HL-60 (cell line): ENCODE measurements at regions not wholly inside any gene's neighbourhood (a gene's known extent, or its start where the extent isn't known, plus 50 kb on each side); places are given as distances from the start of the nearest gene placed in this dataset.

ENCODE experiments used
- DNase-seq, 2 experiments: peaks; one replicate each; pipeline ENCODE4 v3.0.0-alpha.2; 2010 to 2020; ENCODE audit warnings: low read depth in 1 of 2, low spot score in 1 of 2
- H3K27ac ChIP-seq: fragments of 250-450 bp; sonication (Bioruptor Pico); replicated peaks from 2 replicates; pipeline ENCODE4 v1.5.1; 2020; ENCODE audit warnings: mild to moderate bottlenecking, moderate library complexity
- H3K27me3 ChIP-seq: fragments of 250-450 bp; sonication (Bioruptor Pico); 2 replicates; pipeline ENCODE4 v1.5.1; 2021; ENCODE audit warnings: mild to moderate bottlenecking, moderate library complexity; ENCODE audit not compliant: insufficient read depth, poor library complexity, severe bottlenecking
- H3K4me3 ChIP-seq: replicated peaks from 2 replicates; pipeline ENCODE4 v1.5.1; 2011; ENCODE audit warnings: mild to moderate bottlenecking, control low read depth, low read length; ENCODE audit not compliant: insufficient read depth
- GABPA ChIP-seq: IDR thresholded peaks from 2 replicates; pipeline ENCODE4 v1.6.1; 2012; ENCODE audit warnings: low read depth
- POLR2AphosphoS5 ChIP-seq: IDR thresholded peaks from 2 replicates; pipeline ENCODE4 v1.6.1; 2012; ENCODE audit warnings: low read depth
- SPI1 ChIP-seq: IDR thresholded peaks from 2 replicates; pipeline ENCODE4 v1.6.1; 2012; ENCODE audit warnings: low read depth, mild to moderate bottlenecking, borderline replicate concordance
- TF ChIP-seq, protein P1 (sequence below): IDR thresholded peaks from one replicate; pipeline ENCODE4 v1.5.1; 2011; ENCODE audit warnings: low read length, control low read depth, inconsistent platforms; ENCODE audit not compliant: insufficient read depth
- TF ChIP-seq, protein P2 (sequence below): IDR thresholded peaks from 2 replicates; pipeline ENCODE4 v1.6.1; 2012; ENCODE audit warnings: low read depth; ENCODE audit not compliant: insufficient replicate concordance

DNA sequence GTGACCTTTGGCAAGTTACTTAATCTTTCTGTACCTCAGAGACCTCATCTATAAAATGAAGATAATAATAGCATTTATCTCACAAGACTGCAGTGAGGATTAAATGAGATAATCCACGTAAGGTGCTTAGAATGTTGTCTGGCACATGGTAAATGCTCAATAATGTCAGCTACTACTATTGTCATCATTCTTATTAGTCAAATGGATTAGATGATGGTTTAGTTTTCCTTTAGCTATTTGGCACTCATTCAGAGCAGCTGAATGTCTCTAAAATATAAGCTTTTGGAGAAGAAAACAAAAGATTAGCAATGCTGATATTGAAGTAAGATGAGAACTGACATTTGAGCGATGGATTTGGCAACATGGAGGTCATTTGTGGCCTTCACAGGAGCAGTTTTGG is 125.1 kb downstream of the AQP4 start:
- DNase-seq = no peak
- no peaks in the 10 kb centered on the region for H3K27me3 ChIP-seq
- no peak overlapping the region for H3K4me3 ChIP-seq
- no peak overlapping the region for H3K27ac ChIP-seq
- TF ChIP-seq, protein P1, sequence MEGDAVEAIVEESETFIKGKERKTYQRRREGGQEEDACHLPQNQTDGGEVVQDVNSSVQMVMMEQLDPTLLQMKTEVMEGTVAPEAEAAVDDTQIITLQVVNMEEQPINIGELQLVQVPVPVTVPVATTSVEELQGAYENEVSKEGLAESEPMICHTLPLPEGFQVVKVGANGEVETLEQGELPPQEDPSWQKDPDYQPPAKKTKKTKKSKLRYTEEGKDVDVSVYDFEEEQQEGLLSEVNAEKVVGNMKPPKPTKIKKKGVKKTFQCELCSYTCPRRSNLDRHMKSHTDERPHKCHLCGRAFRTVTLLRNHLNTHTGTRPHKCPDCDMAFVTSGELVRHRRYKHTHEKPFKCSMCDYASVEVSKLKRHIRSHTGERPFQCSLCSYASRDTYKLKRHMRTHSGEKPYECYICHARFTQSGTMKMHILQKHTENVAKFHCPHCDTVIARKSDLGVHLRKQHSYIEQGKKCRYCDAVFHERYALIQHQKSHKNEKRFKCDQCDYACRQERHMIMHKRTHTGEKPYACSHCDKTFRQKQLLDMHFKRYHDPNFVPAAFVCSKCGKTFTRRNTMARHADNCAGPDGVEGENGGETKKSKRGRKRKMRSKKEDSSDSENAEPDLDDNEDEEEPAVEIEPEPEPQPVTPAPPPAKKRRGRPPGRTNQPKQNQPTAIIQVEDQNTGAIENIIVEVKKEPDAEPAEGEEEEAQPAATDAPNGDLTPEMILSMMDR = no peak
- TF ChIP-seq, protein P2, sequence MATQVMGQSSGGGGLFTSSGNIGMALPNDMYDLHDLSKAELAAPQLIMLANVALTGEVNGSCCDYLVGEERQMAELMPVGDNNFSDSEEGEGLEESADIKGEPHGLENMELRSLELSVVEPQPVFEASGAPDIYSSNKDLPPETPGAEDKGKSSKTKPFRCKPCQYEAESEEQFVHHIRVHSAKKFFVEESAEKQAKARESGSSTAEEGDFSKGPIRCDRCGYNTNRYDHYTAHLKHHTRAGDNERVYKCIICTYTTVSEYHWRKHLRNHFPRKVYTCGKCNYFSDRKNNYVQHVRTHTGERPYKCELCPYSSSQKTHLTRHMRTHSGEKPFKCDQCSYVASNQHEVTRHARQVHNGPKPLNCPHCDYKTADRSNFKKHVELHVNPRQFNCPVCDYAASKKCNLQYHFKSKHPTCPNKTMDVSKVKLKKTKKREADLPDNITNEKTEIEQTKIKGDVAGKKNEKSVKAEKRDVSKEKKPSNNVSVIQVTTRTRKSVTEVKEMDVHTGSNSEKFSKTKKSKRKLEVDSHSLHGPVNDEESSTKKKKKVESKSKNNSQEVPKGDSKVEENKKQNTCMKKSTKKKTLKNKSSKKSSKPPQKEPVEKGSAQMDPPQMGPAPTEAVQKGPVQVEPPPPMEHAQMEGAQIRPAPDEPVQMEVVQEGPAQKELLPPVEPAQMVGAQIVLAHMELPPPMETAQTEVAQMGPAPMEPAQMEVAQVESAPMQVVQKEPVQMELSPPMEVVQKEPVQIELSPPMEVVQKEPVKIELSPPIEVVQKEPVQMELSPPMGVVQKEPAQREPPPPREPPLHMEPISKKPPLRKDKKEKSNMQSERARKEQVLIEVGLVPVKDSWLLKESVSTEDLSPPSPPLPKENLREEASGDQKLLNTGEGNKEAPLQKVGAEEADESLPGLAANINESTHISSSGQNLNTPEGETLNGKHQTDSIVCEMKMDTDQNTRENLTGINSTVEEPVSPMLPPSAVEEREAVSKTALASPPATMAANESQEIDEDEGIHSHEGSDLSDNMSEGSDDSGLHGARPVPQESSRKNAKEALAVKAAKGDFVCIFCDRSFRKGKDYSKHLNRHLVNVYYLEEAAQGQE = no peak
- TF ChIP-seq POLR2AphosphoS5 = no peak
- TF ChIP-seq SPI1 = no peak
- no peak for TF ChIP-seq GABPA

DNA sequence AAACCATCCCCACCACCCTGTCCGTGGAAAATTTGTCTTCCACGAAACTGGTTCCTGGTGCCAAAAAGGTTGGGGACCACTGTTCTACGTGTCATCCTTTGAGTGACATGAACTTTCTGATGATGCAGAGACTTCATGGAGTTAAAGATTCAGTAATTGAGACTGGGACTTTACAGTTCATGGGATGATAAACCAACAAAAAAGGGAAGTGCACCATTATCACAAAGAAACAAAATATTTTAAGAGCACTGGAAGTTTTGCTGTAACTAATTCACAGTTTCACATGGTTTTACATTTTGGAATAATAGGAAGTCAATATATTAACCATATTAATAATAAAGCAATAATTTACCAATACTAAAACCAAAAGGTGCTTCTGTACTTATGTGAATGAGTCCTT is 126.8 kb downstream of the AQP4 start:
- TF ChIP-seq, protein P1 = no peak
- TF ChIP-seq SPI1 = peak; percentile 91
- DNase-seq = no peak
- no peak overlapping the region for H3K4me3 ChIP-seq
- no peaks in the 10 kb centered on the region for H3K27me3 ChIP-seq
- no peak overlapping the region for H3K27ac ChIP-seq

DNA sequence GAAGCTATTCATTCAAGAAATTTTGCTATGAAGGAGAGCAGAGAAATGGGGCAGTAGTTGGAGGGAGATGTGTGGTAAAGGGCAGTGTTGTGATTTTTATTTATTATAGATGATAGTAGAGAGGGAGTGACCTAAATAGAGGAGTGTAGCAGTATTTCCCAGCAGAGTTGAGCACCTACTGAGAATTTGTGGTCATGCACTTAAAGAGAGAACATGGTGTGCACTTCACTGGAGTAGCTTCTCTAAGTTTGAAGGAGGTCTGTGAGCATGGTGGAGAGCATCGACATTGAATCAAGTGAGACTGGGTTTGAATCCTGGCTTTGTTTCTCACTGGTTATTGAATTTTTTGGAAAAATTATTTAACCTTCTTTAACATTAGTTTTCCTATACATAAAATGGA is 129.2 kb downstream of the AQP4 start:
- DNase-seq = no peak
- Histone ChIP-seq H3K27ac (no peak overlapping the region), H3K27me3 (no peaks in the 10 kb centered on the region), H3K4me3 (no peak overlapping the region)
- TF ChIP-seq, protein P2 = no peak
- no peak for TF ChIP-seq SPI1
- TF ChIP-seq, protein P1 = no peak
- no peak for TF ChIP-seq POLR2AphosphoS5
- no peak for TF ChIP-seq GABPA

DNA sequence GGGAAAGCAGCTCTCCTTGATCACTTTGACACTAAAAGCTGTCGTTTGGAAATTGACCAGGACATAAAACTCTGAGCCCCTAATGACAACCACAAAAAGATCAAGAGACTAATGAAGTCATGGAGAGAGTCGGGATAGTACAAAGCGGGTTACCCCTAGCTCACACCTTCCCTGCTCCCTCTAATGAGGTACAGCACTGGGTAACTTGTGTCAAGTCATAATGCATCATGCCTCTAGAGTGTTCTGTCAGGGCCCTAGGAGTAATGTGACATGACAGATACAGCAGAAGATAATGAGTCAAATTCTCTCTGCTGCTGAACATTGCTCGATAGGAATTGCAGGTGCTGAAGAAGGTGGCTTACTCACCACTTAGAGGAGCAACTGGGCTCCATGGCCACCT is 130.7 kb downstream of the AQP4 start:
- Histone ChIP-seq H3K27ac (no peak overlapping the region), H3K27me3 (no peaks in the 10 kb centered on the region), H3K4me3 (no peak overlapping the region)
- TF ChIP-seq, protein P1 = no peak
- no peak for DNase-seq
